ENCODE measurements at regions not wholly inside any gene's neighbourhood (a gene's known extent, or its start where the extent isn't known, plus 50 kb on each side); places are given as distances from the start of the nearest gene placed in this dataset.

GRCh38 chr6:144597511-144597910 is 312.4 kb downstream of the UTRN start:
- no peak for TF ChIP-seq CTCF (IDR thresholded peaks at IDR 0.05; ENCODE audit: insufficient read depth, low read length)
- no peak for DNase-seq (ENCODE audit: low read depth)
- H3K4me3 ChIP-seq (ENCODE audit: low read depth, low read length) = no peak overlapping the region

GRCh38 chr6:144599615-144600014 is 314.5 kb downstream of the UTRN start:
- DNase-seq (ENCODE audit: low read depth) = no peak
- no peak overlapping the region for H3K4me3 ChIP-seq (ENCODE audit: low read depth, low read length)
- TF ChIP-seq CTCF (IDR thresholded peaks at IDR 0.05; ENCODE audit: insufficient read depth, low read length) = no peak

GRCh38 chr6:144601221-144601620 is 316.1 kb downstream of the UTRN start:
- DNase-seq (ENCODE audit: low read depth) = no peak

GRCh38 chr6:144602523-144603180 is 317.5 kb downstream of the UTRN start:
- no peak for DNase-seq (ENCODE audit: low read depth)
- no peak overlapping the region for H3K4me3 ChIP-seq (ENCODE audit: low read depth, low read length)
- TF ChIP-seq CTCF (IDR thresholded peaks at IDR 0.05; ENCODE audit: insufficient read depth, low read length) = no peak

More at GRCh38 chr6:144601221-144601620, 316.1 kb downstream of the UTRN start:
- H3K4me3 ChIP-seq (ENCODE audit: low read depth, low read length) = no peak overlapping the region
- TF ChIP-seq CTCF (IDR thresholded peaks at IDR 0.05; ENCODE audit: insufficient read depth, low read length) = no peak

GRCh38 chr6:144606083-144606482 is 320.9 kb downstream of the UTRN start:
- no peak for TF ChIP-seq CTCF (IDR thresholded peaks at IDR 0.05; ENCODE audit: insufficient read depth, low read length)
- H3K4me3 ChIP-seq (ENCODE audit: low read depth, low read length) = no peak overlapping the region
- no peak for DNase-seq (ENCODE audit: low read depth)

- no peak for TF ChIP-seq CTCF (IDR thresholded peaks at IDR 0.05; ENCODE audit: insufficient read depth, low read length)
- DNase-seq (ENCODE audit: low read depth) = no peak
- H3K4me3 ChIP-seq (ENCODE audit: low read depth, low read length) = no peak overlapping the region
Measured at GRCh38 chr6:144607998-144608735, 323.0 kb downstream of the UTRN start.

All from fibroblast of the aortic adventitia (primary cell).